Prostate gland (tissue), 2 donors: ENCODE measurements at regions not wholly inside any gene's neighbourhood (a gene's known extent, or its start where the extent isn't known, plus 50 kb on each side); places are given as distances from the start of the nearest gene placed in this dataset.

Experiments used
- CTCF ChIP-seq, 4 experiments: fragments of 200-600 bp in 2 of 4; fragments of 450-650 bp in 2 of 4; sonication (generic) in 2 of 4; IDR thresholded peaks; 1 replicate in 3 of 4; 2 replicates in 1 of 4; pipeline ENCODE4 v1.5.1; 2016 to 2019; ENCODE audit warnings: antibody characterized with exemption in 4 of 4, mild to moderate bottlenecking in 2 of 4, moderate library complexity in 2 of 4
- POLR2A ChIP-seq: fragments of 450-650 bp; IDR thresholded peaks from one replicate; pipeline ENCODE4 v1.6.1; 2016; ENCODE audit warnings: antibody characterized with exemption, mild to moderate bottlenecking
- POLR2AphosphoS5 ChIP-seq: sonication (generic); formaldehyde crosslinking; IDR thresholded peaks from one replicate; pipeline ENCODE4 v1.6.1; 2017; ENCODE audit warnings: antibody characterized with exemption

GRCh38 chr12:104835317-104835716 is 122.8 kb downstream of the SLC41A2 start:
- TF ChIP-seq CTCF (IDR thresholded peaks at IDR 0.05), result no peak
- no peak for TF ChIP-seq POLR2AphosphoS5
- TF ChIP-seq POLR2A, result no peak
